HL-60 (cell line): ENCODE measurements at regions not wholly inside any gene's neighbourhood (a gene's known extent, or its start where the extent isn't known, plus 50 kb on each side); places are given as distances from the start of the nearest gene placed in this dataset.

Experiments used
- DNase-seq, 2 experiments: peaks; one replicate each; pipeline ENCODE4 v3.0.0-alpha.2; 2010 to 2020; ENCODE audit warnings: low read depth in 1 of 2, low spot score in 1 of 2
- H3K27ac ChIP-seq: fragments of 250-450 bp; sonication (Bioruptor Pico); replicated peaks from 2 replicates; pipeline ENCODE4 v1.5.1; 2020; ENCODE audit warnings: mild to moderate bottlenecking, moderate library complexity
- H3K27me3 ChIP-seq: fragments of 250-450 bp; sonication (Bioruptor Pico); 2 replicates; pipeline ENCODE4 v1.5.1; 2021; ENCODE audit warnings: mild to moderate bottlenecking, moderate library complexity; ENCODE audit not compliant: insufficient read depth, poor library complexity, severe bottlenecking
- H3K4me3 ChIP-seq: replicated peaks from 2 replicates; pipeline ENCODE4 v1.5.1; 2011; ENCODE audit warnings: mild to moderate bottlenecking, control low read depth, low read length; ENCODE audit not compliant: insufficient read depth
- GABPA ChIP-seq: IDR thresholded peaks from 2 replicates; pipeline ENCODE4 v1.6.1; 2012; ENCODE audit warnings: low read depth
- POLR2AphosphoS5 ChIP-seq: IDR thresholded peaks from 2 replicates; pipeline ENCODE4 v1.6.1; 2012; ENCODE audit warnings: low read depth
- SPI1 ChIP-seq: IDR thresholded peaks from 2 replicates; pipeline ENCODE4 v1.6.1; 2012; ENCODE audit warnings: low read depth, mild to moderate bottlenecking, borderline replicate concordance
- TF ChIP-seq, protein P1 (sequence below): IDR thresholded peaks from 2 replicates; pipeline ENCODE4 v1.6.1; 2012; ENCODE audit warnings: low read depth; ENCODE audit not compliant: insufficient replicate concordance
- TF ChIP-seq, protein P2 (sequence below): IDR thresholded peaks from one replicate; pipeline ENCODE4 v1.5.1; 2011; ENCODE audit warnings: low read length, control low read depth, inconsistent platforms; ENCODE audit not compliant: insufficient read depth

DNA sequence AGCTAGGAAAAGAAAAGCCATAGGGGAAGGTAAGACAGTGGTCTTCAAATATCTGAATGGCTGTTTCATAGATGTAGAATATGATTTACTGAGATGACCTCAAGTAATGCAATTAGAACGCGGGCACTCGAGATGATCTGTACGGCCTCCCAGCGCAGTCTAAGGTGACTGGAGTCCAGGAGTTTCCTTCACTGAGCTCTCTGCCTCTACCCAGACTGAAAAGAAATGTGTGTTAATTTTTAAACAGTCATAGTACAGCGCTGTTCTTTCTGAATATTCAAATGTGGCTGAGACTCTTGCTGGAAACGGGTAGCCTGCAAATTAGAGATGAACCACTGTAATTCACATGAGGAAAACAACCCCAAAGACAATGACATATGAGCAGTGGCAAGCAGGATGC lies 562.4 kb upstream of the AUTS2 start:
- TF ChIP-seq, protein P1, sequence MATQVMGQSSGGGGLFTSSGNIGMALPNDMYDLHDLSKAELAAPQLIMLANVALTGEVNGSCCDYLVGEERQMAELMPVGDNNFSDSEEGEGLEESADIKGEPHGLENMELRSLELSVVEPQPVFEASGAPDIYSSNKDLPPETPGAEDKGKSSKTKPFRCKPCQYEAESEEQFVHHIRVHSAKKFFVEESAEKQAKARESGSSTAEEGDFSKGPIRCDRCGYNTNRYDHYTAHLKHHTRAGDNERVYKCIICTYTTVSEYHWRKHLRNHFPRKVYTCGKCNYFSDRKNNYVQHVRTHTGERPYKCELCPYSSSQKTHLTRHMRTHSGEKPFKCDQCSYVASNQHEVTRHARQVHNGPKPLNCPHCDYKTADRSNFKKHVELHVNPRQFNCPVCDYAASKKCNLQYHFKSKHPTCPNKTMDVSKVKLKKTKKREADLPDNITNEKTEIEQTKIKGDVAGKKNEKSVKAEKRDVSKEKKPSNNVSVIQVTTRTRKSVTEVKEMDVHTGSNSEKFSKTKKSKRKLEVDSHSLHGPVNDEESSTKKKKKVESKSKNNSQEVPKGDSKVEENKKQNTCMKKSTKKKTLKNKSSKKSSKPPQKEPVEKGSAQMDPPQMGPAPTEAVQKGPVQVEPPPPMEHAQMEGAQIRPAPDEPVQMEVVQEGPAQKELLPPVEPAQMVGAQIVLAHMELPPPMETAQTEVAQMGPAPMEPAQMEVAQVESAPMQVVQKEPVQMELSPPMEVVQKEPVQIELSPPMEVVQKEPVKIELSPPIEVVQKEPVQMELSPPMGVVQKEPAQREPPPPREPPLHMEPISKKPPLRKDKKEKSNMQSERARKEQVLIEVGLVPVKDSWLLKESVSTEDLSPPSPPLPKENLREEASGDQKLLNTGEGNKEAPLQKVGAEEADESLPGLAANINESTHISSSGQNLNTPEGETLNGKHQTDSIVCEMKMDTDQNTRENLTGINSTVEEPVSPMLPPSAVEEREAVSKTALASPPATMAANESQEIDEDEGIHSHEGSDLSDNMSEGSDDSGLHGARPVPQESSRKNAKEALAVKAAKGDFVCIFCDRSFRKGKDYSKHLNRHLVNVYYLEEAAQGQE: no peak
- TF ChIP-seq POLR2AphosphoS5 (no peak), GABPA (no peak), SPI1 (no peak)
- TF ChIP-seq, protein P2, sequence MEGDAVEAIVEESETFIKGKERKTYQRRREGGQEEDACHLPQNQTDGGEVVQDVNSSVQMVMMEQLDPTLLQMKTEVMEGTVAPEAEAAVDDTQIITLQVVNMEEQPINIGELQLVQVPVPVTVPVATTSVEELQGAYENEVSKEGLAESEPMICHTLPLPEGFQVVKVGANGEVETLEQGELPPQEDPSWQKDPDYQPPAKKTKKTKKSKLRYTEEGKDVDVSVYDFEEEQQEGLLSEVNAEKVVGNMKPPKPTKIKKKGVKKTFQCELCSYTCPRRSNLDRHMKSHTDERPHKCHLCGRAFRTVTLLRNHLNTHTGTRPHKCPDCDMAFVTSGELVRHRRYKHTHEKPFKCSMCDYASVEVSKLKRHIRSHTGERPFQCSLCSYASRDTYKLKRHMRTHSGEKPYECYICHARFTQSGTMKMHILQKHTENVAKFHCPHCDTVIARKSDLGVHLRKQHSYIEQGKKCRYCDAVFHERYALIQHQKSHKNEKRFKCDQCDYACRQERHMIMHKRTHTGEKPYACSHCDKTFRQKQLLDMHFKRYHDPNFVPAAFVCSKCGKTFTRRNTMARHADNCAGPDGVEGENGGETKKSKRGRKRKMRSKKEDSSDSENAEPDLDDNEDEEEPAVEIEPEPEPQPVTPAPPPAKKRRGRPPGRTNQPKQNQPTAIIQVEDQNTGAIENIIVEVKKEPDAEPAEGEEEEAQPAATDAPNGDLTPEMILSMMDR: no peak
- DNase-seq: no peak
- no peak overlapping the region for H3K4me3 ChIP-seq
- no peaks in the 10 kb centered on the region for H3K27me3 ChIP-seq
- no peak overlapping the region for H3K27ac ChIP-seq

DNA sequence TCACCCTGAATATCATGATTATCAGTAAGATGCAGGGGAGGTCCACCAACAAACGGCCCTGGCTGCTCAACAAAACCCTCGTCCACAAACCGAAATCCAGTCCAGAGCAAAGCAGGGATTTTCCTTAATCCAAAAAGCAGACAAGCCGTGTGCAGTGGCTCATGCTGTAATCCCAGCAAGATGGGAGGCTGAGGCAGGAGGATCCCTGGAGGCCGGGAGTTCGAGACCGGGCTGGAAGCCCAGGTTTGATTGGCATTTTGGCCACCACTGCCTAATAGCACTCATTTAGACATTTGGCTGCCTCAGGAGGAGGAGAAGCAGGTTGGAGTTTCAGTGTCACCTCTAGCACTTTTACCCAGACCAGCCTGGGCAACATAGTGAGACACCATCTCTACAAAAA lies 562.0 kb upstream of the AUTS2 start:
- no peak for TF ChIP-seq GABPA
- TF ChIP-seq, protein P2: no peak
- TF ChIP-seq POLR2AphosphoS5: no peak
- TF ChIP-seq SPI1: no peak
- TF ChIP-seq, protein P1: no peak
- no peak overlapping the region for H3K4me3 ChIP-seq
- no peak for DNase-seq
- no peak overlapping the region for H3K27ac ChIP-seq
- no peaks in the 10 kb centered on the region for H3K27me3 ChIP-seq

DNA sequence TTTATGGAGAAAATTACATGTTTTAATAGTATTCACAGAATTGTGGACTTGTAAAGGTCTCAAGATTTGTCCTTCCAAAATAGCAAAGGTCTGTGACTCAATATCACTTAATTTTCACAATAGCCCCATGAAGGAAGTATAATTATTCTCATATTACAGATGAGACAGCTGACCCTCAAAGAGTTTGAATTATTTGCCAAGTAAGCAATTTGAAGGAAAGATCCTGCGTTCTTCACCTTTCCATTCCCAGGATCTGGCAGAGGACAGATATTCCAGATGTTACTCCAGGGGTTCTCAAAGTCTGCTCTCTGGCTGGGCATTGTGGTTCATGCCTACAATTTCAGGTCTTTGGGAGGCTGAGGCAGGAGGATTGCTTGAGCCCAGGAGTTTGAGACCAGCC lies 559.4 kb upstream of the AUTS2 start:
- DNase-seq: no peak
- TF ChIP-seq, protein P2: no peak
- TF ChIP-seq POLR2AphosphoS5 (no peak), GABPA (no peak), SPI1 (no peak)
- TF ChIP-seq, protein P1: no peak
- no peak overlapping the region for H3K4me3 ChIP-seq
- H3K27me3 ChIP-seq: no peaks in the 10 kb centered on the region
- no peak overlapping the region for H3K27ac ChIP-seq
